Smooth muscle cell (in vitro differentiated cells): ENCODE measurements at regions not wholly inside any gene's neighbourhood (a gene's known extent, or its start where the extent isn't known, plus 50 kb on each side); places are given as distances from the start of the nearest gene placed in this dataset.

Experiments
- DNase-seq: peaks from one replicate; lab custom pipeline; 2025; ENCODE audit not compliant: unreplicated experiment; lab: John Stamatoyannopoulos, UW
- H2AFZ ChIP-seq: fragments of 200-600 bp; sonication (generic); 2 replicates; pipeline ENCODE4 v1.6.0; 2016; ENCODE audit warnings: antibody characterized with exemption, low read depth, mild to moderate bottlenecking
- H3F3A ChIP-seq: fragments of 200-600 bp; sonication (generic); 2 replicates; pipeline ENCODE4 v1.6.0; 2017; ENCODE audit warnings: antibody characterized with exemption, low read depth
- H3K27ac ChIP-seq: fragments of 200-600 bp; sonication (generic); 2 replicates; pipeline ENCODE4 v1.5.1; 2016; ENCODE audit warnings: low read depth, mild to moderate bottlenecking
- H3K27me3 ChIP-seq: fragments of 200-600 bp; sonication (generic); 2 replicates; pipeline ENCODE4 v1.6.1; 2016; ENCODE audit warnings: low read depth, mild to moderate bottlenecking
- H3K36me3 ChIP-seq: fragments of 200-600 bp; sonication (generic); 2 replicates; pipeline ENCODE4 v1.5.1; 2016; ENCODE audit warnings: low read depth
- H3K4me1 ChIP-seq: fragments of 200-600 bp; sonication (generic); 2 replicates; pipeline ENCODE4 v1.5.1; 2016; ENCODE audit warnings: low read depth
- H3K4me2 ChIP-seq: fragments of 200-600 bp; sonication (generic); 2 replicates; pipeline ENCODE4 v1.6.0; 2016; ENCODE audit warnings: mild to moderate bottlenecking
- H3K4me3 ChIP-seq: fragments of 200-600 bp; sonication (generic); 2 replicates; pipeline ENCODE4 v1.5.1; 2016; ENCODE audit warnings: mild to moderate bottlenecking
- H3K79me2 ChIP-seq: fragments of 200-600 bp; sonication (generic); 2 replicates; pipeline ENCODE4 v1.6.0; 2016; ENCODE audit warnings: low read depth, mild to moderate bottlenecking
- H3K9ac ChIP-seq: fragments of 200-600 bp; sonication (generic); 2 replicates; pipeline ENCODE4 v1.6.0; 2016; ENCODE audit warnings: low read depth
- H3K9me3 ChIP-seq: fragments of 200-600 bp; sonication (generic); replicated peaks from 2 replicates; pipeline ENCODE4 v1.5.1; 2016; ENCODE audit warnings: low read depth
- H4K20me1 ChIP-seq: fragments of 200-600 bp; sonication (generic); 2 replicates; pipeline ENCODE4 v1.6.0; 2016; ENCODE audit warnings: low read depth
- CTCF ChIP-seq: fragments of 200-600 bp; sonication (generic); IDR thresholded peaks from 2 replicates; pipeline ENCODE4 v1.5.1; 2017; ENCODE audit warnings: borderline replicate concordance, mild to moderate bottlenecking, antibody characterized with exemption; ENCODE audit not compliant: insufficient read depth, poor library complexity, severe bottlenecking
- WGBS: methylation state at CpG from one replicate; pipeline ENCODE4 v1.1.7; 2016; ENCODE audit warnings: low lambda C conversion rate; 5-methylcytosine and 5-hydroxymethylcytosine counted together

- Histone ChIP-seq H3K79me2 (no peaks in the 10 kb centered on the region), H3K4me2 (no peak overlapping the region), H3K4me3 (no peak overlapping the region), H4K20me1 (no peaks in the 10 kb centered on the region), H3K36me3 (no peaks in the 10 kb centered on the region), H3K9ac (no peak overlapping the region), H3K27me3 (no peaks in the 10 kb centered on the region), H2AFZ (no peak overlapping the region), H3K27ac (no peak overlapping the region), H3F3A (no peaks in the 10 kb centered on the region), H3K4me1 (no peaks in the 10 kb centered on the region), H3K9me3 (no peaks in the 10 kb centered on the region)
- DNase-seq = no peak
- 90% methylated on average over 3 of the region's 3 CpGs for WGBS
- TF ChIP-seq CTCF = no peak
Observed at GRCh38 chr2:180461761-180462160, 454.7 kb upstream of the CWC22 start.

GRCh38 chr2:180456801-180457200, 449.7 kb upstream of the CWC22 start:
- WGBS = 93% methylated on average over 3 of the region's 3 CpGs
- no peaks in the 10 kb centered on the region for H4K20me1 ChIP-seq

GRCh38 chr2:180450841-180451240, 443.7 kb upstream of the CWC22 start:
- Histone ChIP-seq H3F3A (no peaks in the 10 kb centered on the region), H3K36me3 (no peaks in the 10 kb centered on the region), H3K4me2 (no peak overlapping the region), H3K9me3 (no peaks in the 10 kb centered on the region), H4K20me1 (no peaks in the 10 kb centered on the region), H3K79me2 (no peaks in the 10 kb centered on the region), H2AFZ (no peak overlapping the region), H3K27me3 (no peaks in the 10 kb centered on the region), H3K4me1 (no peaks in the 10 kb centered on the region), H3K27ac (no peak overlapping the region), H3K9ac (no peak overlapping the region), H3K4me3 (no peak overlapping the region)
- no peak for TF ChIP-seq CTCF
- DNase-seq = no peak

More at GRCh38 chr2:180456801-180457200, 449.7 kb upstream of the CWC22 start:
- H3K9me3 ChIP-seq = no peaks in the 10 kb centered on the region
- no peaks in the 10 kb centered on the region for H3K36me3 ChIP-seq
- H3K4me2 ChIP-seq = no peak overlapping the region
- H3K9ac ChIP-seq = no peak overlapping the region
- DNase-seq = no peak
- H3K4me1 ChIP-seq = no peaks in the 10 kb centered on the region
- H3F3A ChIP-seq = no peaks in the 10 kb centered on the region
- H3K79me2 ChIP-seq = no peaks in the 10 kb centered on the region
- H3K4me3 ChIP-seq = no peak overlapping the region
- no peak for TF ChIP-seq CTCF
- H3K27me3 ChIP-seq = no peaks in the 10 kb centered on the region
- no peak overlapping the region for H3K27ac ChIP-seq
- no peak overlapping the region for H2AFZ ChIP-seq

GRCh38 chr2:180449171-180449915, 442.2 kb upstream of the CWC22 start:
- no peak overlapping the region for H3K4me3 ChIP-seq
- H3K9me3 ChIP-seq = no peaks in the 10 kb centered on the region
- H3K4me2 ChIP-seq = no peak overlapping the region
- no peak overlapping the region for H3K27ac ChIP-seq
- no peak for TF ChIP-seq CTCF
- H3K9ac ChIP-seq = no peak overlapping the region
- no peaks in the 10 kb centered on the region for H3F3A ChIP-seq
- H2AFZ ChIP-seq = no peak overlapping the region
- H4K20me1 ChIP-seq = no peaks in the 10 kb centered on the region
- 77% methylated on average over 3 of the region's 3 CpGs for WGBS
- no peaks in the 10 kb centered on the region for H3K36me3 ChIP-seq
- no peaks in the 10 kb centered on the region for H3K4me1 ChIP-seq
- no peak for DNase-seq
- H3K79me2 ChIP-seq = no peaks in the 10 kb centered on the region
- no peaks in the 10 kb centered on the region for H3K27me3 ChIP-seq
